ENCODE measurements at regions not wholly inside any gene's neighbourhood (a gene's known extent, or its start where the extent isn't known, plus 50 kb on each side); places are given as distances from the start of the nearest gene placed in this dataset.

DNA sequence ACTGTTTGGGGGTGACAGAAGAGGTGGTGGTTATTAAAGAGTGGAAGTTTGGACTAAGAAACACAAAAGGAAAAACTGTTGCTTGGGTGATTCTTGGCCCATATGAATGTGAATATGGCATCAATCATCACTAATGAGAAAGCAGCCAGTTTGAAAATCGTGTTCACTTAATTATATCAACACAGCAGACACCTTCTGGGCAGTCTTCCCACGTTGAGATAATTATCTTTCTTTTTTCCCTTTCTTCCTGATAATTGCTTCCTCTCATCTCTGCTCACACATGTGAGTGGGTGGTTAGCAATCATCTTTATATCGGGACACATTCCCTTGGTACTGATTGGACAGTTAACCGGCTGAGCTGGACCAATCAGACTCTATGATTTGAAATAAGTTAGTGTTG is 539.7 kb downstream of the AACS start:
- no peak for FAIRE-seq
- DNase-seq (ENCODE audit: insufficient read length, low spot score), result no peak
- TF ChIP-seq, protein P1, sequence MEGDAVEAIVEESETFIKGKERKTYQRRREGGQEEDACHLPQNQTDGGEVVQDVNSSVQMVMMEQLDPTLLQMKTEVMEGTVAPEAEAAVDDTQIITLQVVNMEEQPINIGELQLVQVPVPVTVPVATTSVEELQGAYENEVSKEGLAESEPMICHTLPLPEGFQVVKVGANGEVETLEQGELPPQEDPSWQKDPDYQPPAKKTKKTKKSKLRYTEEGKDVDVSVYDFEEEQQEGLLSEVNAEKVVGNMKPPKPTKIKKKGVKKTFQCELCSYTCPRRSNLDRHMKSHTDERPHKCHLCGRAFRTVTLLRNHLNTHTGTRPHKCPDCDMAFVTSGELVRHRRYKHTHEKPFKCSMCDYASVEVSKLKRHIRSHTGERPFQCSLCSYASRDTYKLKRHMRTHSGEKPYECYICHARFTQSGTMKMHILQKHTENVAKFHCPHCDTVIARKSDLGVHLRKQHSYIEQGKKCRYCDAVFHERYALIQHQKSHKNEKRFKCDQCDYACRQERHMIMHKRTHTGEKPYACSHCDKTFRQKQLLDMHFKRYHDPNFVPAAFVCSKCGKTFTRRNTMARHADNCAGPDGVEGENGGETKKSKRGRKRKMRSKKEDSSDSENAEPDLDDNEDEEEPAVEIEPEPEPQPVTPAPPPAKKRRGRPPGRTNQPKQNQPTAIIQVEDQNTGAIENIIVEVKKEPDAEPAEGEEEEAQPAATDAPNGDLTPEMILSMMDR (IDR thresholded peaks at IDR 0.05; ENCODE audit: insufficient read depth, missing control alignments), result no peak

DNA sequence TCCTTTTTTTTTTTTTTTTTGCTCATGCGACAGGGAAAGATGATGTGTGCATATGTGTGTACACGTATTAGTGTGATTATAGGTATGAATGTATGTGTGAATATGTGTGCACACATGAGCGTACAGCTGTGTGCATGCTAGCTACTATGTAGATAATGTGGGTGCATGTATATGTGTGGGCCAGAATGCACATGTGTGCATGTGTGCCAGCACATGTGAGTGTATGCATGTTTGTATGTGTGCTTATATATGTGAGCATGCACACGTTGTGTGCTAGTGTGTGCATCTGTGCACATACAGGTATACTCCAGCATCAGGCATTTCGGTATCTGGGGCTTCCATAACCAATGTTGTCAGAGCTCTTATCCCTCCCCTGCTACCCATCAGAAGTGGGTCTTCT is 541.1 kb downstream of the AACS start:
- FAIRE-seq, result no peak
- TF ChIP-seq, protein P1 (IDR thresholded peaks at IDR 0.05; ENCODE audit: insufficient read depth, missing control alignments), result no peak
- no peak for DNase-seq (ENCODE audit: insufficient read length, low spot score)

DNA sequence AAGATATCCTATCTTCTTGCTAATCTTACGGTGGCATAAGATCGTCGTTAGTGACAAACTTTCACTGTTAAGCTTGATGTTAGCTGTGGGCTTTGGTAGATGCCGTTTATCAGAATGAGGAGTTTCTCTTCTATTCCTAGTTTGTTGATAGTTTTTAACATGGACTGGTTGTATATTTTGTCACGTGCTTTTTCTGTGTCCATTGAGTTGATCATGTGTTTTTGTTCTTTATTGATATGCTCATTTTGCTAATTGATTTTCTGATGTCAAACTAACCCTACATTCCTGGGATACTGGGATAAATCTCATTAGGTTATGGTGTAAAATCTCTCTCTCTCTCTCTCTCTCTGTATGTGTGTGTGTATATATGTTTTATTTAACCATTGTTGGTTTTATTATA is 545.1 kb downstream of the AACS start:
- DNase-seq (ENCODE audit: insufficient read length, low spot score), result no peak
- TF ChIP-seq, protein P1 (IDR thresholded peaks at IDR 0.05; ENCODE audit: insufficient read depth, missing control alignments), result no peak
- FAIRE-seq, result no peak

DNA sequence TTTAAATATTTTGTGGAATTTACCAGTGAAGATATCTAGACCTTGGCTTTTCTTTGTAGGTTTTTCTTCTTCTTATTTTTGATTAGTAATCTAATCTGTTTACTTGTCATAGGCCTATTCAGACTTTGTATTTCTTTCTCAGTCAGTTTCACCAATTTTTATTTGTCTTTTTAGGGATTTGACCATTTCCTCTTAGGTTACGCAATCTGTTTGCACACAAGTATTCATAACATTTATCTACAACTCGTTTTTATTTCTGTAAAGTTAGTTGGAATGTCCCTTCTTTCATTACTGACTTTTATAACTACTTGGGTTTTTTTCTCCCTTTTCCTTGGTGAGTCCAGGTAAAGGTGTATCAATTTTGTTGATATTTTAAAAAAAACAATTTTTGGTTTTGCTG is 545.7 kb downstream of the AACS start:
- FAIRE-seq, result no peak
- no peak for DNase-seq (ENCODE audit: insufficient read length, low spot score)

DNA sequence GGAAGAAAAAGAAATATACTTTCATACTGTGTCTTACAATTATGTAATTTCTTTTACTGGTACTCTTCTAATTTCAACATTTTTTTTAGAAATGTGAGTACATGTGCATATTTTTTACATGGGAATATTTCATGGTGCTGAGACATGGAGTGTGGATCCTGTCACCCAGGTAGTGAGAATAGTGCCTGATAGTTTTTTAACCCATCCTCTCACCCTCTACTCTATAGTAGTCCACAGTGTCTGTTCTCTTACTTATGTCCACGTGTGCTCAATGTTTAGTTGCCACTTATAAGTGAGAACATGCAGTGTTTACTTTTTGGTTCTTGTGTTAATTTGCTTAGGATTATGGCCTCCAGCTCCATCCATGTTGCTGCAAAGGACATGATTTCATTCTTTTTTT is 548.8 kb downstream of the AACS start:
- TF ChIP-seq, protein P1 (IDR thresholded peaks at IDR 0.05; ENCODE audit: insufficient read depth, missing control alignments), result no peak
- FAIRE-seq (no peak), DNase-seq (ENCODE audit: insufficient read length, low spot score) (no peak)

More for the DNA sequence above, 545.7 kb downstream of the AACS start:
- TF ChIP-seq, protein P1 (IDR thresholded peaks at IDR 0.05; ENCODE audit: insufficient read depth, missing control alignments), result no peak

DNA sequence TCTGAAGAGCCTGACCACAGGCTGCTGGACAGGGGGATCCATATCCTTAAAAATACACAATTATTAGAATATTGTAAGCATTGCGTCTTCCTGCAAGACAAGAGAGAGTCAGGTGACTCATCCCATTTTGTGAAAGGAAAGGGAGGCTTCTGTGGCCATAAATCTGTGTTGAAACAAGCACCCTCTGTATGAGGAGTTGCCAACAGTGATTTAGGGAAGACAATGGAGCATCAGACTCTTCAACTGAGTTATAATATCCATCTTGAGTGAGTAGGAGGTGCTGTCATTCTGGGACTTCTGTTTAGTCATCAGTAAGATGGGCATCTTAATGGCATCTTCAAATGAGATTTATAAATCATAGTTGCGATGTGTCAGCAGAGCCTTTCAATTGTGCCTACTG is 554.5 kb downstream of the AACS start:
- DNase-seq (ENCODE audit: insufficient read length, low spot score) (no peak), FAIRE-seq (no peak)
- TF ChIP-seq, protein P1 (IDR thresholded peaks at IDR 0.05; ENCODE audit: insufficient read depth, missing control alignments), result no peak

DNA sequence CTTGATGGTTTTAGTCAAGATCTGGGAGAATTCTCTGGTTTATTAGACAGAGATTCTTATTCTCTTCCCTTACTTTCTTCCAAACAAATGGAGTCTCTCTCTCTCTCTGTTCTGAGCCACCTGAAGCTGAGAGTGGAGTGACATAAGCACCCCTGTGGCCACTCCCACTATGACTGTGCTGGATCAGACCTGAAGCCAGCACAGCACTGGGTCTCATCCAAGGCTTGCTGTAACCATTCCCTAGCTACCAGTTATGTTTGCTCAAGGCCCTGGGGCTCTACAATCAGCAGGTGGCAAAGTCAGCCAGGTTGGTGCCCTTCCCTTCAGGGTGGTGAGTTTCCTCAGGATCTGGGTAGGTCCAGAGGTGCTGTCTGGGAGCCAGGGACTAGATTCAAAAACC is 568.5 kb downstream of the AACS start:
- TF ChIP-seq, protein P1 (IDR thresholded peaks at IDR 0.05; ENCODE audit: insufficient read depth, missing control alignments), result no peak
- FAIRE-seq (no peak), DNase-seq (ENCODE audit: insufficient read length, low spot score) (no peak)
